NT2/D1 (cell line): ENCODE measurements at regions not wholly inside any gene's neighbourhood (a gene's known extent, or its start where the extent isn't known, plus 50 kb on each side); places are given as distances from the start of the nearest gene placed in this dataset.
"Not testable (repeated sequence)": the region's sequence is repeated elsewhere in the genome, so short reads cannot be mapped to it uniquely, and the experiment has no call there.

Source experiments
- DNase-seq: peaks from one replicate; pipeline ENCODE4 v3.0.0-alpha.2; 2011; ENCODE audit warnings: low read depth, low spot score
- H3K27me3 ChIP-seq: 2 replicates; pipeline ENCODE4 v1.6.0; 2011; ENCODE audit warnings: mild to moderate bottlenecking; ENCODE audit not compliant: insufficient read length, insufficient read depth
- H3K36me3 ChIP-seq: 2 replicates; pipeline ENCODE4 v1.6.1; 2011; ENCODE audit warnings: mild to moderate bottlenecking, low read length, mixed read lengths; ENCODE audit not compliant: insufficient read depth, insufficient read length
- H3K4me1 ChIP-seq: 2 replicates; pipeline ENCODE4 v1.5.1; 2011; ENCODE audit not compliant: insufficient read depth, insufficient read length
- H3K4me3 ChIP-seq: 2 replicates; pipeline ENCODE4 v1.5.1; 2011; ENCODE audit warnings: low read depth; ENCODE audit not compliant: insufficient read length
- H3K9ac ChIP-seq: 2 replicates; pipeline ENCODE4 v1.6.0; 2011; ENCODE audit warnings: low read depth; ENCODE audit not compliant: insufficient read length
- H3K9me3 ChIP-seq: 2 replicates; pipeline ENCODE4 v1.5.1; 2011; ENCODE audit warnings: mild to moderate bottlenecking, low read length; ENCODE audit not compliant: insufficient read depth
- SUZ12 ChIP-seq: IDR thresholded peaks from 2 replicates; pipeline ENCODE4 v1.6.1; 2011; ENCODE audit not compliant: insufficient read length, insufficient read depth; ENCODE audit errors: extremely low read depth
- YY1 ChIP-seq: IDR thresholded peaks from 2 replicates; pipeline ENCODE4 v1.6.1; 2011; ENCODE audit not compliant: insufficient read length, insufficient read depth
- ZNF274 ChIP-seq: IDR thresholded peaks from 2 replicates; pipeline ENCODE4 v1.6.1; 2011; ENCODE audit warnings: mild to moderate bottlenecking, low read depth, low read length

- Histone ChIP-seq H3K27me3 (no peaks in the 10 kb centered on the region), H3K9ac (no peak overlapping the region), H3K4me1 (no peaks in the 10 kb centered on the region), H3K9me3 (peaks cover 17% of the 10 kb centered on the region; the same call in 1 of the 2 replicates), H3K36me3 (no peaks in the 10 kb centered on the region), H3K4me3 (no peak overlapping the region)
- no peak for DNase-seq
- TF ChIP-seq ZNF274 (no peak), YY1 (no peak), SUZ12 (no peak)
These were observed 221.3 kb upstream of the TMEFF2 start for GRCh38 chr2:192416060-192416459.

- no peaks in the 10 kb centered on the region for H3K27me3 ChIP-seq
- no peak for DNase-seq
- H3K9me3 ChIP-seq: peaks cover 17% of the 10 kb centered on the region; the same call in 1 of the 2 replicates
- no peak overlapping the region for H3K4me3 ChIP-seq
- TF ChIP-seq ZNF274 (no peak), SUZ12 (no peak), YY1 (no peak)
- H3K9ac ChIP-seq: no peak overlapping the region
- no peaks in the 10 kb centered on the region for H3K4me1 ChIP-seq
- no peaks in the 10 kb centered on the region for H3K36me3 ChIP-seq
These were observed 220.1 kb upstream of the TMEFF2 start for GRCh38 chr2:192414794-192415193.

GRCh38 chr2:192413812-192414681 is 219.3 kb upstream of the TMEFF2 start:
- Histone ChIP-seq H3K9ac (no peak overlapping the region), H3K27me3 (no peaks in the 10 kb centered on the region), H3K4me1 (no peaks in the 10 kb centered on the region), H3K9me3 (peaks cover 17% of the 10 kb centered on the region; the same call in 1 of the 2 replicates), H3K36me3 (no peaks in the 10 kb centered on the region), H3K4me3 (no peak overlapping the region)
- TF ChIP-seq ZNF274 (no peak), YY1 (no peak), SUZ12 (no peak)
- no peak for DNase-seq

GRCh38 chr2:192412866-192413265 is 218.1 kb upstream of the TMEFF2 start:
- H3K9ac ChIP-seq, H3K4me1 ChIP-seq, H3K27me3 ChIP-seq, H3K36me3 ChIP-seq, DNase-seq, H3K4me3 ChIP-seq: not testable (repeated sequence)
- peaks cover 17% of the 10 kb centered on the region; the same call in 1 of the 2 replicates for H3K9me3 ChIP-seq

- Histone ChIP-seq H3K4me3 (no peak overlapping the region), H3K4me1 (no peaks in the 10 kb centered on the region), H3K9ac (no peak overlapping the region), H3K36me3 (no peaks in the 10 kb centered on the region), H3K27me3 (no peaks in the 10 kb centered on the region), H3K9me3 (peaks cover 17% of the 10 kb centered on the region; the same call in 1 of the 2 replicates)
- no peak for DNase-seq
- TF ChIP-seq SUZ12: no peak
- no peak for TF ChIP-seq YY1
- no peak for TF ChIP-seq ZNF274
These were observed 217.7 kb upstream of the TMEFF2 start for GRCh38 chr2:192412394-192412793.

GRCh38 chr2:192411755-192412154 is 217.0 kb upstream of the TMEFF2 start:
- Histone ChIP-seq H3K4me3 (no peak overlapping the region), H3K4me1 (no peaks in the 10 kb centered on the region), H3K9me3 (peaks cover 17% of the 10 kb centered on the region; the same call in 1 of the 2 replicates), H3K27me3 (no peaks in the 10 kb centered on the region), H3K9ac (no peak overlapping the region), H3K36me3 (no peaks in the 10 kb centered on the region)
- DNase-seq: no peak
- no peak for TF ChIP-seq YY1
- TF ChIP-seq SUZ12: no peak
- no peak for TF ChIP-seq ZNF274

- no peaks in the 10 kb centered on the region for H3K4me1 ChIP-seq
- TF ChIP-seq YY1 (no peak), SUZ12 (no peak), ZNF274 (no peak)
- no peak overlapping the region for H3K9ac ChIP-seq
- peaks cover 17% of the 10 kb centered on the region; the same call in 1 of the 2 replicates for H3K9me3 ChIP-seq
- DNase-seq: no peak
- H3K4me3 ChIP-seq: no peak overlapping the region
- no peaks in the 10 kb centered on the region for H3K27me3 ChIP-seq
- H3K36me3 ChIP-seq: no peaks in the 10 kb centered on the region
These were observed 215.6 kb upstream of the TMEFF2 start for GRCh38 chr2:192410319-192410718.
